ENCODE measurements at regions not wholly inside any gene's neighbourhood (a gene's known extent, or its start where the extent isn't known, plus 50 kb on each side); places are given as distances from the start of the nearest gene placed in this dataset.
"Not testable (repeated sequence)": the region's sequence is repeated elsewhere in the genome, so short reads cannot be mapped to it uniquely, and the experiment has no call there.

DNA sequence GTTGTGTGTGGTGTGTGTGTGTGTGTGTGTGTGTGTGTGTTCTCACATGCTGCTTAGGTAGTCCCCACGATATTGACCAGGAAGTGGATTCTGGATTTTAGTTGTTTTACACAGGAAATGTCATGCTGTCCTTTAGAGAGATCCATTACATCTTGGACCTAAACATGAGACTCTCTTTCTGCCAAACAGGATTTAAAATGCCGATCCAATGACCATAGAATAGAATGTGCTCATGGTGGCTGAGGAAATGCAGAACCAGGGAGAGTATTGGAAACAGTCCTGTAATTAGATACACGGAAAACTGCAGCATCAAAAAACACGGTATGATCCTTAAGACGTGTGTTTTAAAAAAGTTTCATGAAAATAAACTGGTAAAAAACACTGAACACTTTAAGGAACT lies 347.8 kb upstream of the FRG1 start:
- no peak overlapping the region for H3K27ac ChIP-seq (replicated peaks in 1 of 4)
- intact Hi-C loops (cut with DNase I), result no loop called here
- no peak overlapping the region for H3K4me3 ChIP-seq
- no peaks in the 10 kb centered on the region for H3K36me3 ChIP-seq
- 62% methylated on average over 5 of the region's 5 CpGs for WGBS
- TF ChIP-seq POLR2A (IDR thresholded peaks at IDR 0.05; ENCODE audit: low read depth) (no peak), EP300 (IDR thresholded peaks at IDR 0.05) (no peak), POLR2AphosphoS5 (IDR thresholded peaks at IDR 0.05) (no peak)
- TF ChIP-seq, protein P1, sequence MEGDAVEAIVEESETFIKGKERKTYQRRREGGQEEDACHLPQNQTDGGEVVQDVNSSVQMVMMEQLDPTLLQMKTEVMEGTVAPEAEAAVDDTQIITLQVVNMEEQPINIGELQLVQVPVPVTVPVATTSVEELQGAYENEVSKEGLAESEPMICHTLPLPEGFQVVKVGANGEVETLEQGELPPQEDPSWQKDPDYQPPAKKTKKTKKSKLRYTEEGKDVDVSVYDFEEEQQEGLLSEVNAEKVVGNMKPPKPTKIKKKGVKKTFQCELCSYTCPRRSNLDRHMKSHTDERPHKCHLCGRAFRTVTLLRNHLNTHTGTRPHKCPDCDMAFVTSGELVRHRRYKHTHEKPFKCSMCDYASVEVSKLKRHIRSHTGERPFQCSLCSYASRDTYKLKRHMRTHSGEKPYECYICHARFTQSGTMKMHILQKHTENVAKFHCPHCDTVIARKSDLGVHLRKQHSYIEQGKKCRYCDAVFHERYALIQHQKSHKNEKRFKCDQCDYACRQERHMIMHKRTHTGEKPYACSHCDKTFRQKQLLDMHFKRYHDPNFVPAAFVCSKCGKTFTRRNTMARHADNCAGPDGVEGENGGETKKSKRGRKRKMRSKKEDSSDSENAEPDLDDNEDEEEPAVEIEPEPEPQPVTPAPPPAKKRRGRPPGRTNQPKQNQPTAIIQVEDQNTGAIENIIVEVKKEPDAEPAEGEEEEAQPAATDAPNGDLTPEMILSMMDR (IDR thresholded peaks at IDR 0.05), result no peak
- no peaks in the 10 kb centered on the region for H3K27me3 ChIP-seq
- no peak for DNase-seq (ENCODE audit: extremely low spot score)
- no peaks in the 10 kb centered on the region for H3K9me3 ChIP-seq
- H3K4me1 ChIP-seq, result no peaks in the 10 kb centered on the region

DNA sequence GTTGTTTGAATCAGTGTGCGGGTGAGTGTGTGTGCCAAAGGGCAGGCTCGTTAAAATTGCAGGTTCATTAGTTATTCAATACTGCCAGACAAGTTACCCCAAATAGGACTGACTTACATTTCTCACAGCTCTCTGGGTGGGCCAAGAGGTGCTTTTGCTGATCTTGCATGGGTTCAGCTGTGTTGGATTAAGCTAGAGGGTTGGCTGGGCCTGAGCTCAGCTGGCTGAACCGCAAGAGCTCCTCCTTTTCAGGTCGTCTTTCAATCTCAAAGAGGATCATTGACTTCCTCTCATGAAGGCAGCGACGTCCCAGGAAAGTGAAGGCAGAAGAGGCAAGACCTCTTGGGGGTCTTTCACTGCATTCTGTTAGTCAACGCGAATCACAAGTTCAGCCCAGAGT lies 343.3 kb upstream of the FRG1 start:
- Histone ChIP-seq H3K9me3 (no peaks in the 10 kb centered on the region), H3K4me1 (no peaks in the 10 kb centered on the region), H3K27ac (replicated peaks in 1 of 4) (no peak overlapping the region), H3K27me3 (no peaks in the 10 kb centered on the region), H3K36me3 (no peaks in the 10 kb centered on the region), H3K4me3 (no peak overlapping the region)
- no peak for TF ChIP-seq POLR2AphosphoS5 (IDR thresholded peaks at IDR 0.05)
- TF ChIP-seq POLR2A (IDR thresholded peaks at IDR 0.05; ENCODE audit: low read depth), result no peak
- no peak for TF ChIP-seq EP300 (IDR thresholded peaks at IDR 0.05)
- TF ChIP-seq, protein P1 (IDR thresholded peaks at IDR 0.05), result no peak
- intact Hi-C loops (cut with DNase I), result no loop called here
- peak; percentile 79 for DNase-seq (ENCODE audit: extremely low spot score)
- whole genome bisulfite sequencing, result 64% methylated on average over 8 of the region's 8 CpGs

DNA sequence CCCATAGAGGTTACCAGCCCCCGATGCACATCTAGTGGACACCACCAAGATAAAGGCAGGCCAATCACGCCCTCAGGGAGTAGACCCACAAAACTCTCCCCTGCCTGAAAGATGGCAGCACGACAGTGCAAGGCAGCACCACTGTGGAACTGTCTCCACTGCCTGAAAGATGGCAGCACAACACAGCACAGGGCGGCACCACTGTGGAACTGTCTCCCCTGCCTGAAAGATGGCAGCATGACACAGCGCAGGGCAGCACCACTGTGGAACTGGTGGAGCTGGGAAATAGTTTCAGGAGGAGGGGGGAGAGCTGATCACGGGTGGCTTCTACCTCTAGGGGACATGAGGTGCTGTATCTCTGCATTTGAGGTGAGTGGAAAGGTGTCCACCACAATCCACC lies 340.4 kb upstream of the FRG1 start:
- no peaks in the 10 kb centered on the region for H3K9me3 ChIP-seq
- H3K4me1 ChIP-seq, result no peaks in the 10 kb centered on the region
- H3K27ac ChIP-seq (replicated peaks in 1 of 4), result no peak overlapping the region
- intact Hi-C loops (cut with DNase I), result no loop called here
- no peaks in the 10 kb centered on the region for H3K27me3 ChIP-seq
- DNase-seq (ENCODE audit: extremely low spot score), result no peak
- 86% methylated on average over 6 of the region's 6 CpGs for WGBS
- no peak for TF ChIP-seq POLR2AphosphoS5 (IDR thresholded peaks at IDR 0.05)
- H3K36me3 ChIP-seq, result no peaks in the 10 kb centered on the region
- no peak overlapping the region for H3K4me3 ChIP-seq

DNA sequence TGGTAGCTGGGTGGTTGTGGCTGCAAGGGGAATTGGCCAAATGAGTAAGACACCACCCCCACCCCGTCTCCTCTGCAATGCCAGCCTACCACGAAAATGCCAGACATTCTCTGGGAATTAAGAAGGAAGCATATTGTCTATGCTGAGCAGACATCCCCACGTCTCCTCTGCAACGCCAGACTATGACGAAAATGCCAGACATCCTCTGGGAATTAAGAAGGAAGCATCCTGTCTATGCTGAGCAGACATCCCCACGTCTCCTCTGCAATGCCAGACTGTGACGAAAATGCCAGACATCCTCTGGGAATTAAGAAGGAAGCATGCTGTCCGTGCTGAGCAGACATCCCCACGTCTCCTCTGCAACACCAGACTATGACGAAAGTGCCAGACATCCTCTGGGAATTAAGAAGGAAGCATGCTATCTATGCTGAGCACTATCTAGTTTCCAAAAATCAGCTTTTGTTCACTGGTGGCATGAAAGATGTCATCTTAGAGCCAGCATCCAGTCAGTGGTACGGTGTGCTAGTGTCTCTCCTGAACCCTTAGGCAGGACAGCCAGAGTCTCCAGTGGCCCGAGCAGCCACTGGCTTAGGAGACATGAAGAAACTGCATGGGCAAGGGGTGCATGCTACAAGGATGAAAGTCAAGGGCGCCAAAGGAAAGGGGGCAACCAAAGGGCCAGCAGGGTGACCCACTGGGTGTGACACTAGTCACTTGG lies 339.8 kb upstream of the FRG1 start:
- Histone ChIP-seq H3K36me3 (no peaks in the 10 kb centered on the region), H3K27me3 (no peaks in the 10 kb centered on the region), H3K4me3 (no peak overlapping the region), H3K27ac (replicated peaks in 1 of 4) (no peak overlapping the region), H3K9me3 (no peaks in the 10 kb centered on the region), H3K4me1 (no peaks in the 10 kb centered on the region)
- WGBS, result 55% methylated on average over 13 of the region's 13 CpGs
- DNase-seq (ENCODE audit: extremely low spot score), result no peak
- TF ChIP-seq POLR2A (IDR thresholded peaks at IDR 0.05; ENCODE audit: low read depth) (no peak), EP300 (IDR thresholded peaks at IDR 0.05) (no peak), POLR2AphosphoS5 (IDR thresholded peaks at IDR 0.05) (no peak)
- TF ChIP-seq, protein P1 (IDR thresholded peaks at IDR 0.05), result no peak
- intact Hi-C loops (cut with DNase I), result no loop called here

DNA sequence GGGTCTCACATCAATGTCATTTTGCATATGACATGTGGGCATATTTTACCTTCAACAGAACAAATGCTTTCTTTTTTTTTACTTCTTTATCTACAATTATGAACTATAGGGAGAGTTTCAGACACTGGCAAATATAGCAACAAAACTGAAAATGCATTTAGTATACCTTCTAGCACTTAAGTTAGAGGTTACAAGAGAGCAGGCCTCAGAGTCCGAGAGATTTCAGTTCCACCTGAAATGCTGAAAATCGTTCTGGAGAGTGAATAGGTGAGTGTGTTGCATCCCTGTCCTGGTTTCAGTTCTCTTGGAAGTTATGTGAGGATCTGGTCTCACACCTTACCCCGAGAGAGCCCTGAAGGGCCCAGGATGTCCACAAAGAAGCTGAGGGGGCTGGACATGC lies 337.8 kb upstream of the FRG1 start:
- H3K4me3 ChIP-seq; H3K36me3 ChIP-seq; DNase-seq (ENCODE audit: extremely low spot score); H3K27ac ChIP-seq (replicated peaks in 1 of 4); H3K9me3 ChIP-seq; intact Hi-C loops (cut with DNase I); H3K4me1 ChIP-seq; H3K27me3 ChIP-seq: not testable (repeated sequence)
- 89% methylated on average over 3 of the region's 3 CpGs for WGBS

DNA sequence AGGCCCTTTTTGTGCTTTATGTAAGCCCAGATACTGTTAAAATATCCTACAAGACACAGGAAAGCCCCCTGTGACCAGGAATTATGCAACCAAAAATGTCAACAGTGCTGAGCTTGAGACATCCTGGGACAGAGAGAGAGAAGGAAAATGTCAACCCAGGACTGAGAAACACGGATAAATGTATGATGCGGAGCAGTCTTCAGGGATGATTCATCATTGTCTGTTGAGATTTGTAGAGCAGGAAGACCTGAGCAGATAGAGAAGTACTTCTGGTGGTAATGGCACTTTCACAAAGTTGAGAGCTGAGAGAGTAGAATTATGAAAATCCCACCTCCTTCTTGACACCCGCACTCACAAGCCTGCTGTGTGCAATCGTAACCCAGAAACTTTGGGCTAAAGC lies 330.1 kb upstream of the FRG1 start:
- H3K9me3 ChIP-seq; H3K36me3 ChIP-seq; H3K27ac ChIP-seq (replicated peaks in 1 of 4); H3K4me1 ChIP-seq; DNase-seq (ENCODE audit: extremely low spot score); H3K4me3 ChIP-seq; H3K27me3 ChIP-seq; intact Hi-C loops (cut with DNase I): not testable (repeated sequence)
- WGBS, result 73% methylated on average over 4 of the region's 4 CpGs
